Activated CD8-positive, alpha-beta T cell treated with anti-CD3 and anti-CD28 coated beads for 36 hours (primary cell): ENCODE measurements at regions not wholly inside any gene's neighbourhood (a gene's known extent, or its start where the extent isn't known, plus 50 kb on each side); places are given as distances from the start of the nearest gene placed in this dataset.

Source experiments
- ATAC-seq: fragments of 200-7000 bp; cut with Tn5 transposase; one replicate; pipeline ENCODE4 v1.10.0; 2021; ENCODE audit warnings: mild to moderate bottlenecking, moderate library complexity
- CTCF ChIA-PET: fragments of 350-600 bp; sonication (Branson Sonifier 250); formaldehyde crosslinking; loops from one replicate; lab custom pipeline; 2021; ENCODE audit warnings: antibody characterized with exemption; lab: Charles Lee
- POLR2A ChIA-PET: fragments of 350-600 bp; sonication (Branson Sonifier 250); formaldehyde crosslinking; loops from one replicate; lab custom pipeline; 2021; ENCODE audit warnings: antibody characterized with exemption; lab: Charles Lee
- DNase-seq: peaks from one replicate; pipeline ENCODE4 v3.0.0-alpha.2; 2020
- H3K27ac Mint-ChIP-seq: one replicate; pipeline ENCODE4 v1.8.0; 2021; ENCODE audit warnings: mild to moderate bottlenecking, mixed read lengths
- H3K27me3 Mint-ChIP-seq: one replicate; pipeline ENCODE4 v1.8.0; 2021; ENCODE audit warnings: mixed read lengths
- H3K36me3 Mint-ChIP-seq: one replicate; pipeline ENCODE4 v1.8.0; 2021; ENCODE audit warnings: low read depth, mixed read lengths
- H3K4me1 Mint-ChIP-seq: one replicate; pipeline ENCODE4 v1.8.0; 2021; ENCODE audit warnings: low read depth, mixed read lengths
- H3K4me3 Mint-ChIP-seq: one replicate; pipeline ENCODE4 v1.8.0; 2021; ENCODE audit warnings: mild to moderate bottlenecking, moderate library complexity, mixed read lengths
- H3K9me3 Mint-ChIP-seq: one replicate; pipeline ENCODE4 v1.8.0; 2021; ENCODE audit warnings: mixed read lengths
- CTCF ChIP-seq: fragments of 200-600 bp; IDR thresholded peaks from one replicate; pipeline ENCODE4 v1.8.0; 2022; ENCODE audit warnings: antibody characterized with exemption, mild to moderate bottlenecking
- intact Hi-C: fragments of 100-400 bp; cut with micrococcal nuclease; formaldehyde crosslinking; loops from one replicate; pipeline ENCODE4 v1.10.0; 2022

- ChIA-PET POLR2A (no interaction called here), CTCF (no interaction called here)
- intact Hi-C loops = no loop called here
- DNase-seq = no peak
- H3K4me1 Mint-ChIP-seq = peaks cover 15% of the 10 kb centered on the region
- no peak for TF ChIP-seq CTCF
- peaks cover 3% of the 10 kb centered on the region for H3K9me3 Mint-ChIP-seq
- H3K27me3 Mint-ChIP-seq = no peaks in the 10 kb centered on the region
- no peak overlapping the region for H3K4me3 Mint-ChIP-seq
- ATAC-seq = no peak
- H3K36me3 Mint-ChIP-seq = no peaks in the 10 kb centered on the region
- H3K27ac Mint-ChIP-seq = no peak overlapping the region
These were observed 160.3 kb downstream of the PTEN start for GRCh38 chr10:88023676-88024075.

GRCh38 chr10:88026031-88026430, 162.6 kb downstream of the PTEN start:
- Mint-ChIP-seq H3K9me3 (peaks cover 3% of the 10 kb centered on the region), H3K36me3 (no peaks in the 10 kb centered on the region), H3K27ac (no peak overlapping the region), H3K4me1 (peaks cover 19% of the 10 kb centered on the region), H3K4me3 (no peak overlapping the region), H3K27me3 (no peaks in the 10 kb centered on the region)
- ChIA-PET CTCF (interaction anchor here (1.4 kb wide), 1 partner anchor 49 kb away, joined by 3 read pairs; no protein-coding TSS in a partner anchor), POLR2A (no interaction called here)
- ATAC-seq (no peak), DNase-seq (no peak)
- no peak for TF ChIP-seq CTCF
- intact Hi-C loops = no loop called here

GRCh38 chr10:88027570-88027969, 164.1 kb downstream of the PTEN start:
- no peaks in the 10 kb centered on the region for H3K36me3 Mint-ChIP-seq
- intact Hi-C loops = no loop called here
- no peaks in the 10 kb centered on the region for H3K27me3 Mint-ChIP-seq
- ATAC-seq = no peak
- peaks cover 3% of the 10 kb centered on the region for H3K9me3 Mint-ChIP-seq
- H3K27ac Mint-ChIP-seq = no peak overlapping the region
- TF ChIP-seq CTCF = no peak
- ChIA-PET POLR2A (no interaction called here), CTCF (no interaction called here)
- H3K4me3 Mint-ChIP-seq = no peak overlapping the region
- H3K4me1 Mint-ChIP-seq = peaks cover 19% of the 10 kb centered on the region
- DNase-seq = no peak

GRCh38 chr10:88028072-88028471, 164.6 kb downstream of the PTEN start:
- DNase-seq (no peak), ATAC-seq (no peak)
- H3K4me3 Mint-ChIP-seq = no peak overlapping the region
- H3K4me1 Mint-ChIP-seq = peaks cover 16% of the 10 kb centered on the region
- H3K9me3 Mint-ChIP-seq = peaks cover 3% of the 10 kb centered on the region
- no peak for TF ChIP-seq CTCF
- no peak overlapping the region for H3K27ac Mint-ChIP-seq
- CTCF ChIA-PET = no interaction called here
- no peaks in the 10 kb centered on the region for H3K27me3 Mint-ChIP-seq
- intact Hi-C loops = no loop called here
- H3K36me3 Mint-ChIP-seq = no peaks in the 10 kb centered on the region
- POLR2A ChIA-PET = no interaction called here

GRCh38 chr10:88028654-88029053, 165.2 kb downstream of the PTEN start:
- no peak overlapping the region for H3K27ac Mint-ChIP-seq
- no peaks in the 10 kb centered on the region for H3K9me3 Mint-ChIP-seq
- ChIA-PET CTCF (no interaction called here), POLR2A (interaction anchor here (0.6 kb wide), 1 partner anchor 156 kb away, joined by 5 read pairs; no protein-coding TSS in a partner anchor)
- H3K36me3 Mint-ChIP-seq = no peaks in the 10 kb centered on the region
- no peak for TF ChIP-seq CTCF
- no peak for DNase-seq
- H3K4me3 Mint-ChIP-seq = no peak overlapping the region
- no peaks in the 10 kb centered on the region for H3K27me3 Mint-ChIP-seq
- intact Hi-C loops = no loop called here
- no peak for ATAC-seq
- H3K4me1 Mint-ChIP-seq = peaks cover 16% of the 10 kb centered on the region
